GM10266 (cell line): ENCODE measurements at regions not wholly inside any gene's neighbourhood (a gene's known extent, or its start where the extent isn't known, plus 50 kb on each side); places are given as distances from the start of the nearest gene placed in this dataset.

Source experiments
- DNase-seq: peaks from one replicate; pipeline ENCODE4 v3.0.0; 2012; ENCODE audit errors: extremely low spot score
- TF ChIP-seq, protein P1 (sequence below): IDR thresholded peaks from 2 replicates; pipeline ENCODE4 v1.5.1; 2012; ENCODE audit warnings: mild to moderate bottlenecking, low read depth; ENCODE audit not compliant: control insufficient read depth, insufficient read depth; ENCODE audit errors: missing control alignments

DNA sequence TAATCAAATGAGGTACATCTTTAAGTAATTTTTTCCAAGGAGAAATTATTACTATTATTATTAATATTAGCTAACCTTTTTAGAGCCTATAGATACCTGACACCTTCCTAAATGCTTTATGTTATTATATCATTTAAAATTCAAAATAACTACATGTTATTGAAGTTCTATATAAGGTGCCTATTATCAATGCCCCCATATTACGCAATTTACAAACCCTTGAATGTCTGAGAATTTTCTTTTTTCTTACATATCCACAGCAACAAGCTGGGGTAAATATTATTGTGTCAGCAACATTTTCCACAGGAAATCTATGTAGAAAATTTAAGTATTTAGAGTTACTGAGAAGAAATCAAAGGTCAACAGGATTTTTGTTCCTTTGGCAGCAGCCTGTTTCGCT lies 327.3 kb downstream of the NXPE2 start:
- no peak for DNase-seq
- TF ChIP-seq, protein P1, sequence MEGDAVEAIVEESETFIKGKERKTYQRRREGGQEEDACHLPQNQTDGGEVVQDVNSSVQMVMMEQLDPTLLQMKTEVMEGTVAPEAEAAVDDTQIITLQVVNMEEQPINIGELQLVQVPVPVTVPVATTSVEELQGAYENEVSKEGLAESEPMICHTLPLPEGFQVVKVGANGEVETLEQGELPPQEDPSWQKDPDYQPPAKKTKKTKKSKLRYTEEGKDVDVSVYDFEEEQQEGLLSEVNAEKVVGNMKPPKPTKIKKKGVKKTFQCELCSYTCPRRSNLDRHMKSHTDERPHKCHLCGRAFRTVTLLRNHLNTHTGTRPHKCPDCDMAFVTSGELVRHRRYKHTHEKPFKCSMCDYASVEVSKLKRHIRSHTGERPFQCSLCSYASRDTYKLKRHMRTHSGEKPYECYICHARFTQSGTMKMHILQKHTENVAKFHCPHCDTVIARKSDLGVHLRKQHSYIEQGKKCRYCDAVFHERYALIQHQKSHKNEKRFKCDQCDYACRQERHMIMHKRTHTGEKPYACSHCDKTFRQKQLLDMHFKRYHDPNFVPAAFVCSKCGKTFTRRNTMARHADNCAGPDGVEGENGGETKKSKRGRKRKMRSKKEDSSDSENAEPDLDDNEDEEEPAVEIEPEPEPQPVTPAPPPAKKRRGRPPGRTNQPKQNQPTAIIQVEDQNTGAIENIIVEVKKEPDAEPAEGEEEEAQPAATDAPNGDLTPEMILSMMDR = no peak

DNA sequence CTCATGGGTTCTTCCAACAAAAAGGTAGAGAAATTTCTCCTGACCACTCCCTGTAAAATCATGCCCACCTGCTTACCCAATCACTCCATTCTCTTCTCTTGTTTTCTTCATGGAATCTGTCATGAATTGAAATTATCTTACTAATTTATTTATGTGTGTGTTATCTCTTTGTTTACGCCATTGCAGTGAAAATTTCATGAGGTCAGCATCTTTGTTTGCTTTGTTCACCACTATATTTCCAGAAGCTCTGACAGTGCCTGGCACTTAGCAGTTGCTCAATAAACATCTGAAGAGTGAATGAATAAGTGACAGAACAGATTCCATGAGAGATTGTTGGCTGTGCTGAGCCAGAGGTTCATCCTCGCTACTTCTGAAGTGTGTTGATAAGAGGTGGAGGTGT lies 329.5 kb downstream of the NXPE2 start:
- TF ChIP-seq, protein P1 = no peak
- DNase-seq = no peak

GRCh38 chr11:115008799-115009198 lies 330.5 kb downstream of the NXPE2 start:
- TF ChIP-seq, protein P1 = no peak
- DNase-seq = no peak

DNA sequence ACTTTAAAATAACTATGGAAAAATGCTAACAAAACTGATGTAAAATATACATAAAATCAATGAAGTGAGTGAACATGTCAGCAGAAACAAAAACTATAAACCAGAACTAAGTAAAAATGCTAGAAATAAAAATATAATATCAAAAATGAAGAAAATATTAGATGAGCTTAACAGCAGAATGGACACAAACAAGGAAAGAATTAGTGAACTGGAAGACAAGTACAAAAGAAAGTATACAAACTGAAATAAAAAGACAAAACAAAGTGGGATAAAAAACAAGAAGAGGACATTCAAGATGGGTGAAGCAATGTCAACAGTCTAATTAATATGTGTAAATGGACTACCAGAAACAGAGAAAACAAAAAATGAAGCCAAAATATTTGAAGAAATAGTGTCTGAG lies 339.2 kb downstream of the NXPE2 start:
- TF ChIP-seq, protein P1 = no peak

DNA sequence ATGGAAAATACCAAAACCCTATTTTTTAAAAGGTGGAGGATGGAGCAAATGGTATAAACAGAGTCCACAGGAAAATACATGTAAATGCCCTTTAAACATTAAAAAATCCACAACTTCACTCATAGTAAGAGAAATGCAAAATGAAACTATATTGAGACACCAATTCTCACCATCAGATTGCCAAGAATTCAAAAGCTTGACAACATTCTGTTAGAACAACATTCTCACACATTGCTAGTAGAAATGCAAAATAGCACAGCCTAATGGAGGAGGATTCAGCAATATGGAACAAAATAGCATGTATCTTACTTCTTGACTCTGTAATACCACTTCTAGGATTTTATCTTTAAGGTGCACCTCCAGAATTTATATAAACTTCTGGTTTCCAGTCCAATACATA lies 351.8 kb downstream of the NXPE2 start:
- TF ChIP-seq, protein P1 = no peak
- no peak for DNase-seq

More for the DNA sequence above, 339.2 kb downstream of the NXPE2 start:
- no peak for DNase-seq

- no peak for DNase-seq
- TF ChIP-seq, protein P1 = no peak
These were observed 358.3 kb downstream of the NXPE2 start for GRCh38 chr11:115036406-115037180.

- no peak for DNase-seq
These were observed 363.7 kb downstream of the NXPE2 start for GRCh38 chr11:115042002-115042401.

More at GRCh38 chr11:115042002-115042401, 363.7 kb downstream of the NXPE2 start:
- TF ChIP-seq, protein P1 = no peak
